Left lung (tissue), 4 donors: ENCODE measurements at regions not wholly inside any gene's neighbourhood (a gene's known extent, or its start where the extent isn't known, plus 50 kb on each side); places are given as distances from the start of the nearest gene placed in this dataset.
"Not testable (repeated sequence)": the region's sequence is repeated elsewhere in the genome, so short reads cannot be mapped to it uniquely, and the experiment has no call there.

Experiments used
- ATAC-seq: fragments of 200-7000 bp; cut with Tn5 transposase; one replicate; pipeline ENCODE4 v1.9.1; 2020; ENCODE audit warnings: moderate library complexity
- DNase-seq, 4 donors: peaks; one replicate each; pipeline ENCODE4 v3.0.0-alpha.2; 2013 to 2020
- H3K27ac ChIP-seq, 2 donors: fragments of 200-600 bp; sonication (generic) in 1 of 2; one replicate each; pipeline versions ENCODE4 v1.5.0 to v1.8.0; 2020 to 2021
- H3K27me3 ChIP-seq, 2 donors: fragments of 200-600 bp; sonication (generic) in 1 of 2; one replicate each; pipeline versions ENCODE4 v1.5.0 to v1.8.0; 2020 to 2021
- H3K36me3 ChIP-seq, 2 donors: fragments of 200-600 bp; sonication (generic) in 1 of 2; one replicate each; pipeline versions ENCODE4 v1.5.0 to v1.8.0; 2020 to 2021
- H3K4me1 ChIP-seq, 2 donors: fragments of 200-600 bp; one replicate each; pipeline ENCODE4 v1.8.0; 2021
- H3K4me3 ChIP-seq, 2 donors: fragments of 200-600 bp; sonication (generic) in 1 of 2; one replicate each; pipeline versions ENCODE4 v1.5.0 to v1.8.0; 2020 to 2021; ENCODE audit warnings: mild to moderate bottlenecking in 1 of 2
- H3K9me3 ChIP-seq, 2 donors: fragments of 200-600 bp; sonication (generic) in 1 of 2; one replicate each; pipeline versions ENCODE4 v1.5.0 to v1.8.0; 2020 to 2021
- intact Hi-C, 2 donors: fragments of 100-400 bp; cut with DNase I; formaldehyde crosslinking; loops; one replicate each; pipeline versions ENCODE4 v1.11.2 to v1.14.2; 2022
- TF ChIP-seq, protein P1 (sequence below), 2 donors: fragments of 200-600 bp; sonication (generic) in 1 of 2; IDR thresholded peaks; one replicate each; pipeline versions ENCODE4 v1.5.0 to v1.8.0; 2021; ENCODE audit warnings: antibody characterized with exemption in 2 of 2
- donor health status: DM: no; HTN: yes; CAD: no.
- donor health status: DM: no; HTN: no; CAD: no.

DNA sequence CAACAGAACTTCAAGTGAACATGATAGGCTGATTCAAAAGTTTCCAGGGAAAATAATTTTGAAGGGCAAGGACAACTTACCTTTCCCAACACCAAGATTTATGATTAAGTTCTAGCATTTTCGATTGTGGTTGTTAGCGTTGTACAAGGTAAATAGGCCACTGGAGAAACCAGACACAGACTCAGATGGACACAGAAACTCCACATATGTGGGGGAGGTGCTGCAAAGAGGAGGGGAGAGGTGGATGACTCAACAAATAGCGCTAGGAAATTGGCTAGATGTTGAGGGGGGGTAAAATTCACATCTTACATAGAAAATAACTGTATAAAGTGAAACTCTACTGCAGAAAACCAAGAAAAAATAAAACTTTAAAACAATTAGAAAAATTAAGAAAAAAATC, 564.4 kb downstream of the MATN1 start:
- Histone ChIP-seq H3K4me1 (no peaks in the 10 kb centered on the region), H3K36me3 (no peaks in the 10 kb centered on the region), H3K27me3 (peaks cover 0 to 24% of the 10 kb centered on the region in 2 donors), H3K9me3 (peaks cover 0 to 2% of the 10 kb centered on the region in 2 donors), H3K27ac (no peak overlapping the region), H3K4me3 (no peak overlapping the region)
- DNase-seq (no peak), ATAC-seq (no peak)
- TF ChIP-seq, protein P1, sequence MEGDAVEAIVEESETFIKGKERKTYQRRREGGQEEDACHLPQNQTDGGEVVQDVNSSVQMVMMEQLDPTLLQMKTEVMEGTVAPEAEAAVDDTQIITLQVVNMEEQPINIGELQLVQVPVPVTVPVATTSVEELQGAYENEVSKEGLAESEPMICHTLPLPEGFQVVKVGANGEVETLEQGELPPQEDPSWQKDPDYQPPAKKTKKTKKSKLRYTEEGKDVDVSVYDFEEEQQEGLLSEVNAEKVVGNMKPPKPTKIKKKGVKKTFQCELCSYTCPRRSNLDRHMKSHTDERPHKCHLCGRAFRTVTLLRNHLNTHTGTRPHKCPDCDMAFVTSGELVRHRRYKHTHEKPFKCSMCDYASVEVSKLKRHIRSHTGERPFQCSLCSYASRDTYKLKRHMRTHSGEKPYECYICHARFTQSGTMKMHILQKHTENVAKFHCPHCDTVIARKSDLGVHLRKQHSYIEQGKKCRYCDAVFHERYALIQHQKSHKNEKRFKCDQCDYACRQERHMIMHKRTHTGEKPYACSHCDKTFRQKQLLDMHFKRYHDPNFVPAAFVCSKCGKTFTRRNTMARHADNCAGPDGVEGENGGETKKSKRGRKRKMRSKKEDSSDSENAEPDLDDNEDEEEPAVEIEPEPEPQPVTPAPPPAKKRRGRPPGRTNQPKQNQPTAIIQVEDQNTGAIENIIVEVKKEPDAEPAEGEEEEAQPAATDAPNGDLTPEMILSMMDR (IDR thresholded peaks at IDR 0.05) = no peak
- intact Hi-C loops = no loop called here

DNA sequence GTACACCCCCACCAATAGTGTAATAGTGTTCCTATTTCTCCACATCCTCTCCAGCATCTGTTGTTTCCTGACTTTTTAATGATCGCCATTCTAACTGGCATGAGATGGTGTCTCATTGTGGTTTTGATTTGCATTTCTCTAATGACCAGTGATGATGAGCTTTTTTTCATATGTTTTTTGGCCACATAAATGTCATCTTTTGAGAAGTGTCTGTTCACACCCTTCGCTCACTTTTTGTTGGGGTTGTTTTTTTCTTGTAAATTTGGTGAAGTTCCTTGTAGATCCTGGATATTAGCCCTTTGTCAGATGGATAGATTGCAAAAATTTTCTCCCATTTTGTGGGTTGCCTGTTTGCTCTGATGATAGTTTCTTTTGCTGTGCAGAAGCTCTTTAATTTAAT, 567.7 kb downstream of the MATN1 start:
- H3K4me1 ChIP-seq, H3K4me3 ChIP-seq, H3K27ac ChIP-seq, intact Hi-C loops, H3K36me3 ChIP-seq, ATAC-seq, H3K9me3 ChIP-seq, DNase-seq: not testable (repeated sequence)
- peaks cover 0 to 13% of the 10 kb centered on the region in 2 donors for H3K27me3 ChIP-seq

DNA sequence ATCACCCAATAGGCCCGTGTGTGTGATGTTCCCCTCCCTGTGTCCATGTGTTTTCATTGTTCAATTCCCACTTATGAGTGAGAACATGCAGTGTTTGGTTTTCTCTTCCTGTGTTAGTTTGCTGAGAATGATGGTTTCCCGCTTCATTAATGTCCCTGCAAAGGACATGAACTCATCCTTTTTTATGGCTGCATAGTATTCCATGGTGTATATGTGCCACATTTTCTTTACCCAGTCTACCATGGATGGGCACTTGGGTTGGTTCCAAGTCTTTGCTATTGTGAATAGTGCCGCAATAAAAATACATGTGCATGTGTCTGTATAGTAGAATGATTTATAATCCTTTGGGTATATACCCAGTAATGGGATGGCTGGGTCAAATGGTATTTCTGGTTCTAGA, 568.1 kb downstream of the MATN1 start:
- H3K4me3 ChIP-seq, DNase-seq, intact Hi-C loops, H3K4me1 ChIP-seq, H3K9me3 ChIP-seq, H3K36me3 ChIP-seq, ATAC-seq, H3K27ac ChIP-seq: not testable (repeated sequence)
- peaks cover 0 to 13% of the 10 kb centered on the region in 2 donors for H3K27me3 ChIP-seq

DNA sequence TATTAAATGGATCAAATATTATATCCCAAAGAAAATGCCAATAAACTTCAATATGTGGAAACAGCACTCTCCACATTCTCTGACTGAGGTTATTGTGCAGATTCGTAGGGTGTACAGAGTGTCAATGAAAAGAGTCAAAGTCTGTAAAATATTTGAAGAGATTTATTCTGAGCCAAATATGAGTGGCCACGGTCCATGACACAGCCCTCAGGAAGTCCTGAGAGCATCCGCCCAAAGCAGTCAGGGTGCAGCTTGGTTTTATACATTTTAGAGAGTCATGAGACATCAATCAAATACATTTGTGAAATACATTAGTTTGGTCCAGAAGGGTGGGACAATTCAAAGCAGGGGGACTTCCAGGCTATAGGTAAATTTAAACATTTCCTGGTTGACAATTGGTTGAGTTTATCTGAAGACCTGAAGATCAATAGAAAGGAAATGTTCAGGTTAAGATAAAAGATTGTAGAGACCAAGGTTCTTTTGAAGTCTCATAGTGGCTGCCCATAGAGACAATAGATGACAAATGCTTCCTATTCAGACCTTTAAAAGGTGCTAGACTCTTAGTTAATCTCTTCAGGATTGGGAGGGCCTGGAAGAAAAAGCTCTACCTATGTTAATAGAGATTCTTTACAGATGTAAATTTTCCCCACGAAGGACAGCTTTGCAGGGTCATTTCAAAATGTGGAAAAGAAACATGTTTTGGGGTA, 569.5 kb downstream of the MATN1 start:
- ATAC-seq (no peak), DNase-seq (no peak)
- intact Hi-C loops = no loop called here
- H3K4me3 ChIP-seq = no peak overlapping the region
- H3K27ac ChIP-seq = no peak overlapping the region
- TF ChIP-seq, protein P1 (IDR thresholded peaks at IDR 0.05) = no peak
- H3K9me3 ChIP-seq = peaks cover 0 to 2% of the 10 kb centered on the region in 2 donors
- no peaks in the 10 kb centered on the region for H3K36me3 ChIP-seq
- H3K4me1 ChIP-seq = no peaks in the 10 kb centered on the region
- H3K27me3 ChIP-seq = no peaks in the 10 kb centered on the region

DNA sequence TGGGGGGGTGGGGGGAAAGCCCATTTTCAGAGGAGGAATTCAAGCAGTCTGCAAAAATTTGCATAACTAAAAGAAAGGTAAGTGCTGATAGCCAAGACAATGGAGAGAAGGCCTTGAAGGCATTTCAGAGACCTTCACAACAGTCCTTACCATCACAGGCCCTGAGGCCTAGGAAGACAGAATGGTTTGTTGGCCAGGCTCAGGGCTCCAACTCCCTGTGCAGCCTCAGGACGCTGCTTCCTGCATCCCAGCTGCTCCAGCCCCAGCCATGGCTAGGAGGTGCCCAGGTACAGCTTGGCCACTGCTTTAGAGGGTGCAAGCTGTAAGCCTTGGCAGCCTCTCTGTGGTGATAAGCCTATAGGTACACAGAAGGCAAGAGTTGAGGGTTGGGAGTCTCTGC, 571.6 kb downstream of the MATN1 start:
- Histone ChIP-seq H3K4me3 (no peak overlapping the region), H3K9me3 (peaks cover 0 to 2% of the 10 kb centered on the region in 2 donors), H3K36me3 (no peaks in the 10 kb centered on the region), H3K27ac (no peak overlapping the region), H3K27me3 (no peaks in the 10 kb centered on the region), H3K4me1 (no peaks in the 10 kb centered on the region)
- intact Hi-C loops = no loop called here
- DNase-seq = no peak
- TF ChIP-seq, protein P1 (IDR thresholded peaks at IDR 0.05) = no peak
- ATAC-seq = no peak

DNA sequence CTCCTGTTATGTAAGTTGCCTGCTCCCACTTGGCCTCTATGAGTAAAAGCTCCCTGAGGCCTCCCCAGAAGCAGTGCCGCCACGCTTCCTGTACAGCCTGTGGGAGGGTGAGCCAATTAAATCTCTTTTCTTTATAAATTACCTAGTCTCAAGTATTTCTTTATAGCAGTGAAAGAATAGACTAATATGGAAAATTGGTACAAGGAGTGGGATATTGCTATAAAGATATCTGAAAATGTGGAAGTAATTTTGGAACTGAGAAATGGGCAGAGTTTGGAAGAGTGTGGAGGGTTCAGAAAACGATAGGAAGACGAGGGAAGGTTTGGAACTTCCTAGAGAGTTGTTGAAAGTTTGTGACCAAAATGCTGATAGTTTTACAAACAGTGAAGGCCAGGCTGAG, 572.3 kb downstream of the MATN1 start:
- Histone ChIP-seq H3K4me1 (no peaks in the 10 kb centered on the region), H3K9me3 (peaks cover 0 to 2% of the 10 kb centered on the region in 2 donors), H3K27ac (no peak overlapping the region), H3K27me3 (peaks cover 0 to 2% of the 10 kb centered on the region in 2 donors), H3K36me3 (no peaks in the 10 kb centered on the region), H3K4me3 (no peak overlapping the region)
- DNase-seq (no peak), ATAC-seq (no peak)
- TF ChIP-seq, protein P1 (IDR thresholded peaks at IDR 0.05) = no peak
- intact Hi-C loops = no loop called here
